Hepatocyte (in vitro differentiated cells): ENCODE measurements at regions not wholly inside any gene's neighbourhood (a gene's known extent, or its start where the extent isn't known, plus 50 kb on each side); places are given as distances from the start of the nearest gene placed in this dataset.

ENCODE experiments used
- DNase-seq: peaks from one replicate; pipeline ENCODE4 v3.0.0-alpha.2; 2016; ENCODE audit warnings: low spot score
- H2AFZ ChIP-seq: fragments of 200-600 bp; sonication (generic); 2 replicates; pipeline ENCODE4 v1.6.0; 2016; ENCODE audit warnings: antibody characterized with exemption, mild to moderate bottlenecking
- H3K27ac ChIP-seq: fragments of 200-600 bp; sonication (generic); 2 replicates; pipeline ENCODE4 v1.5.1; 2016; ENCODE audit warnings: mild to moderate bottlenecking
- H3K27me3 ChIP-seq: fragments of 200-600 bp; sonication (generic); 2 replicates; pipeline ENCODE4 v1.6.1; 2016
- H3K36me3 ChIP-seq: fragments of 200-600 bp; sonication (generic); replicated peaks from 2 replicates; pipeline ENCODE4 v1.5.1; 2016; ENCODE audit warnings: low read depth; ENCODE audit not compliant: insufficient read depth
- H3K4me1 ChIP-seq: fragments of 200-600 bp; sonication (generic); 2 replicates; pipeline ENCODE4 v1.5.1; 2016; ENCODE audit warnings: mild to moderate bottlenecking, moderate library complexity; ENCODE audit not compliant: insufficient read depth
- H3K4me2 ChIP-seq: fragments of 200-600 bp; sonication (generic); 2 replicates; pipeline ENCODE4 v1.6.0; 2016
- H3K4me3 ChIP-seq: fragments of 200-600 bp; sonication (generic); 2 replicates; pipeline ENCODE4 v1.5.1; 2016; ENCODE audit warnings: mild to moderate bottlenecking
- H3K79me2 ChIP-seq: fragments of 200-600 bp; sonication (generic); 2 replicates; pipeline ENCODE4 v1.6.0; 2017; ENCODE audit warnings: mild to moderate bottlenecking
- H3K9me2 ChIP-seq: fragments of 200-600 bp; sonication (generic); replicated peaks from 2 replicates; pipeline ENCODE4 v1.6.0; 2017; ENCODE audit warnings: mild to moderate bottlenecking; ENCODE audit not compliant: insufficient read depth
- H3K9me3 ChIP-seq: fragments of 200-600 bp; sonication (generic); 2 replicates; pipeline ENCODE4 v1.5.1; 2016; ENCODE audit warnings: low read depth, mild to moderate bottlenecking
- H4K20me1 ChIP-seq: fragments of 200-600 bp; sonication (generic); 2 replicates; pipeline ENCODE4 v1.6.0; 2016; ENCODE audit warnings: mild to moderate bottlenecking; ENCODE audit not compliant: insufficient read depth, poor library complexity, severe bottlenecking
- CTCF ChIP-seq: fragments of 200-600 bp; sonication (generic); IDR thresholded peaks from 2 replicates; pipeline ENCODE4 v1.5.1; 2016; ENCODE audit warnings: antibody characterized with exemption, mild to moderate bottlenecking; ENCODE audit not compliant: poor library complexity
- EZH2 ChIP-seq: fragments of 200-600 bp; sonication (generic); IDR thresholded peaks from 2 replicates; pipeline ENCODE4 v1.6.1; 2016; ENCODE audit warnings: antibody characterized with exemption, mild to moderate bottlenecking, borderline replicate concordance
- EZH2phosphoT487 ChIP-seq: fragments of 200-600 bp; sonication (generic); IDR thresholded peaks from one replicate; pipeline ENCODE4 v1.6.1; 2018; ENCODE audit warnings: antibody characterized with exemption, mild to moderate bottlenecking, low read depth, moderate library complexity; ENCODE audit not compliant: unreplicated experiment, severe bottlenecking
- WGBS: methylation state at CpG from one replicate; pipeline ENCODE4 v1.1.6; 2016; ENCODE audit warnings: low lambda C conversion rate; ENCODE audit errors: missing lambda C conversion rate; 5-methylcytosine and 5-hydroxymethylcytosine counted together

DNA sequence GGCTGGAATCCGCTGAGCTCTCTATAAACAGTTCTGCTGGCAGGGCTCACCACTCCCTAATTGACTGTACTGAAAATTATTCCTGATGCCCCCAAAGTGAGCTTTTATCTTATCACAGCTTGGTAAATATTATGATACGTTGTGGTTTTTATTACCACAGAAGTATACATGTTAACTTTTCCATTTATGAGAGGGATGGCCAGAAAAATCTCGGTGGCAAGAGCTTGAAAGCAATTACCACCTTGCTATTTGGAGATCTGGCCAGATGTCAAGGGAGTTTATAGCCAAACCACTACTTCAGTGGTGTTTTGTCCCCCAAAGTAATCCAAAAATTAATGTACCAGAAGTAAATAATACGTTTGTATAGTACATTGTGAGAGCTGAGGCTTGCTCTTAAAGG is 75.4 kb upstream of the RCN1 start:
- DNase-seq = peak; percentile 11
- H4K20me1 ChIP-seq = no peaks in the 10 kb centered on the region
- no peak overlapping the region for H3K4me2 ChIP-seq
- H3K27ac ChIP-seq = no peak overlapping the region
- H3K9me2 ChIP-seq = no peaks in the 10 kb centered on the region
- no peak overlapping the region for H2AFZ ChIP-seq
- H3K36me3 ChIP-seq = no peaks in the 10 kb centered on the region
- H3K79me2 ChIP-seq = no peaks in the 10 kb centered on the region
- H3K27me3 ChIP-seq = peaks cover 29% of the 10 kb centered on the region
- no peaks in the 10 kb centered on the region for H3K9me3 ChIP-seq
- no peak overlapping the region for H3K4me3 ChIP-seq
- no peaks in the 10 kb centered on the region for H3K4me1 ChIP-seq
- TF ChIP-seq CTCF = no peak
- TF ChIP-seq EZH2phosphoT487 = no peak
- TF ChIP-seq EZH2 = no peak
- 32% methylated on average over 4 of the region's 4 CpGs for WGBS

GRCh38 chr11:32013603-32014002 is 77.3 kb upstream of the RCN1 start:
- Histone ChIP-seq H2AFZ (no peak overlapping the region), H4K20me1 (no peaks in the 10 kb centered on the region), H3K4me2 (no peak overlapping the region), H3K36me3 (no peaks in the 10 kb centered on the region), H3K79me2 (no peaks in the 10 kb centered on the region), H3K9me2 (no peaks in the 10 kb centered on the region), H3K27me3 (peaks cover 42% of the 10 kb centered on the region), H3K4me3 (no peak overlapping the region), H3K9me3 (no peaks in the 10 kb centered on the region), H3K27ac (no peak overlapping the region), H3K4me1 (no peaks in the 10 kb centered on the region)
- TF ChIP-seq CTCF = no peak
- TF ChIP-seq EZH2 = no peak
- no peak for TF ChIP-seq EZH2phosphoT487
- DNase-seq = no peak
- WGBS = 69% methylated on average over 3 of the region's 3 CpGs

DNA sequence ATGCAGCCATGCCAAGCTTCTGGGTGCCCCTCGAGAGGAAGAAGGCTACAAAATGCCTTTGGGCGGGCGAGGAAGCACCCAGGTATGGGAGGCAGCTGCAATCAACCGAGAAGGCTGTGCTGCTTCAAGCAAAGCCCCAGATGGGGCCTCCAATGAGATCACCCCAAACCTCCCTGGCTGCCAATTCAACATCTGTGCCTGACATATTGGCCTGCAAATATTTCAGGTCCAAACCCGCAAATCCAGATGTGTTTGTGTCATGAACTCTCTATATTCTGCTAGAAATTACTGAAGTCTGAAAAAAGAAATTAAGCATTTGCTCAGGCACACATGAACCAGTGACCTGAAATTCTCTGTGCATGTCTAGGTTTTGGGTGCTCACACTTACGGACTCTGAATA is 78.8 kb upstream of the RCN1 start:
- Histone ChIP-seq H3K36me3 (no peaks in the 10 kb centered on the region), H2AFZ (no peak overlapping the region), H3K79me2 (no peaks in the 10 kb centered on the region), H3K9me3 (no peaks in the 10 kb centered on the region), H3K27ac (no peak overlapping the region), H3K27me3 (peaks cover 46% of the 10 kb centered on the region), H3K4me1 (no peaks in the 10 kb centered on the region), H3K9me2 (no peaks in the 10 kb centered on the region), H4K20me1 (no peaks in the 10 kb centered on the region), H3K4me2 (no peak overlapping the region), H3K4me3 (no peak overlapping the region)
- DNase-seq = no peak
- WGBS = 92% methylated on average over 6 of the region's 6 CpGs
- TF ChIP-seq EZH2 = no peak
- TF ChIP-seq CTCF = no peak
- no peak for TF ChIP-seq EZH2phosphoT487

DNA sequence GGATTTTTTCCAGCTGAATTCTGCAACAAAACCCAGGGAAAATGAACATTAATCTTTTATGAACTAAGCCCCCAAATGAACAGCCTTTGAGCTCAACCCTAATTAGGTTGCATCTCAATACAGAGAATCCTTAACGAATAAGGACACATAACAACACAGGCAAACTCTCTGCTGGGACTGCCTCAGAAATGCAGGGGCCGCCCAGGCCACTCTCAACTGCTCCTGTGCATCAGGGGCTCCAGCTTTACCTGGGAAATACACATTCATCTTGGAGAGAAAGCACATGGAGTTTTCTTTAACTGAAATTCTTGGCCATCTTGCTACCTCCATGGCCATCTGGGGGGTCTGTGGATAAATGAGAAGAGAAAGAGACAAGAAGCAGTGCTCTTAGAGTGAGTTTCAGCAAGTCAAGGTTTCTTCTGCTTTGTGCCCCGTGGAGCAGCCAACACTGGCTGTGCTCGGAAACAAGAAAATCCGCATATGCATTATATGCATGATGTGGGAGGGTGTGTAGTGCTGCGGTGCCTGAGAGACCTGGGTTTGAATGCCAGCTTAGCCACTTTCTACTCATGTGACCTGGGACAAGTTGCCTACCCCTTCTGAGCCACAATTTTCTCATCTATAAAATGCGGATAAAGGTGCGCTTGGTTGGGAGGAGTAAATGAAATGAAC is 81.9 kb upstream of the RCN1 start:
- H2AFZ ChIP-seq = no peak overlapping the region
- DNase-seq = no peak
- H4K20me1 ChIP-seq = no peaks in the 10 kb centered on the region
- TF ChIP-seq EZH2phosphoT487 (no peak), CTCF (no peak), EZH2 (no peak)
- H3K9me2 ChIP-seq = no peaks in the 10 kb centered on the region
- H3K27me3 ChIP-seq = peaks cover 46% of the 10 kb centered on the region
- H3K4me2 ChIP-seq = no peak overlapping the region
- H3K4me3 ChIP-seq = no peak overlapping the region
- no peaks in the 10 kb centered on the region for H3K9me3 ChIP-seq
- no peak overlapping the region for H3K27ac ChIP-seq
- H3K4me1 ChIP-seq = no peaks in the 10 kb centered on the region
- WGBS = 69% methylated on average over 8 of the region's 8 CpGs
- H3K36me3 ChIP-seq = no peaks in the 10 kb centered on the region
- no peaks in the 10 kb centered on the region for H3K79me2 ChIP-seq
